Activated CD4-positive, alpha-beta T cell treated with anti-CD3 and anti-CD28 coated beads, Interleukin-2, amount 10 ng/mL, durations not matched to agents 7 days and 5 days (primary cell): ENCODE measurements at regions not wholly inside any gene's neighbourhood (a gene's known extent, or its start where the extent isn't known, plus 50 kb on each side); places are given as distances from the start of the nearest gene placed in this dataset.

Experiments used
- CTCF ChIA-PET: fragments of 350-600 bp; sonication (Branson Sonifier 250); formaldehyde crosslinking; loops from one replicate; lab custom pipeline; 2021; ENCODE audit warnings: antibody characterized with exemption; lab: Charles Lee
- POLR2A ChIA-PET: fragments of 350-600 bp; sonication (Branson Sonifier 250); formaldehyde crosslinking; loops from one replicate; lab custom pipeline; 2021; ENCODE audit warnings: antibody characterized with exemption; lab: Charles Lee
- DNase-seq: peaks from one replicate; pipeline ENCODE4 v3.0.0-alpha.2; 2020
- H3K27ac Mint-ChIP-seq: one replicate; pipeline ENCODE4 v1.8.0; 2021; ENCODE audit warnings: mild to moderate bottlenecking, moderate library complexity, mixed read lengths
- H3K27me3 Mint-ChIP-seq: one replicate; pipeline ENCODE4 v1.8.0; 2021; ENCODE audit warnings: mixed read lengths
- H3K36me3 Mint-ChIP-seq: one replicate; pipeline ENCODE4 v1.8.0; 2021; ENCODE audit warnings: low read depth, mixed read lengths
- H3K4me1 Mint-ChIP-seq: one replicate; pipeline ENCODE4 v1.8.0; 2021; ENCODE audit warnings: mixed read lengths
- H3K4me3 Mint-ChIP-seq: one replicate; pipeline ENCODE4 v1.8.0; 2021; ENCODE audit warnings: mild to moderate bottlenecking, moderate library complexity, mixed read lengths
- H3K9me3 Mint-ChIP-seq: one replicate; pipeline ENCODE4 v1.8.0; 2021; ENCODE audit warnings: mixed read lengths

DNA sequence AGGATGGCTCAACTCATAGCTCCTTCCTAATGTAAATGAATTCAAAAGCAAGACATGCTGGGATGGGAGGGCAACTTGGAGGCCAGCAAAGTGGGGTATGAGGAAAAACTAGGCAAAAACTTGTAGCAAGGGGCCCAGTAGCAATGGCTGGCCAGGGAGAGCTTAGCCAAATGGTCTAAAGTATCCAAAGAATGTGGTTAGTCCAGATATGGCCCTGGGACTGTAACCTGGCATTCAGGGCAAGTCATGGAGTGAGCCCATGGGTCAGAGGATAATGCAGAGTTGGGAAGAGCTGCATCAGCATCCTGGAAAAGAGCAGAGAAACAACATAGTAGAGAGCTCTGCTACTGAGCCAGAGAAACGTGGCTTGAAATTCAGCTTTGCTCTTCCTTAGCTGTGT lies 191.7 kb downstream of the SUCLA2 start:
- Mint-ChIP-seq H3K27me3 (peaks cover 9% of the 10 kb centered on the region), H3K36me3 (no peaks in the 10 kb centered on the region), H3K4me3 (no peak overlapping the region), H3K27ac (no peak overlapping the region), H3K9me3 (no peaks in the 10 kb centered on the region), H3K4me1 (no peaks in the 10 kb centered on the region)
- POLR2A ChIA-PET: no interaction called here
- no peak for DNase-seq
- CTCF ChIA-PET: interaction anchor here (0.8 kb wide), 1 partner anchor 17 kb away, joined by 4 read pairs; no protein-coding TSS in a partner anchor

DNA sequence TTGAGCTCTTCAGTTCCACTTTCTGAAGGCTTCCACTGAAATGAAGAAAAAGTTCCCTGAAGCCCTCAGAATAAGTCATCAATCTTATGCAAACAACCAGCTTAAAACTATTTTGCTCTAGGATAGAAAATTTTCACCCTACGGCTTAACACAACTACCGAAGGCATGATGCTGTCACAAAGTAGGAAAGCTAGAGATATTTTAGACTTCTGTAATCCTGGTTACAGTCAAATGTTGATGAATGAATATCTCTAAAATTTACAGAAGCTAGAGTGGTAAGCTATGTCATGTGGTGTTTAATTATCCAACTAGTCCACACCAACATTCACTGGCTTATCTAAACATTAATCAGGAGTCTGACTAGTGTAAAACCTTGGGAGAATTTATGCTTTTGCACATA lies 197.9 kb downstream of the SUCLA2 start:
- H3K36me3 Mint-ChIP-seq: no peaks in the 10 kb centered on the region
- H3K27me3 Mint-ChIP-seq: peaks cover 3% of the 10 kb centered on the region
- no peak overlapping the region for H3K27ac Mint-ChIP-seq
- no peaks in the 10 kb centered on the region for H3K4me1 Mint-ChIP-seq
- ChIA-PET CTCF (no interaction called here), POLR2A (no interaction called here)
- H3K9me3 Mint-ChIP-seq: no peaks in the 10 kb centered on the region
- DNase-seq: no peak
- no peak overlapping the region for H3K4me3 Mint-ChIP-seq

DNA sequence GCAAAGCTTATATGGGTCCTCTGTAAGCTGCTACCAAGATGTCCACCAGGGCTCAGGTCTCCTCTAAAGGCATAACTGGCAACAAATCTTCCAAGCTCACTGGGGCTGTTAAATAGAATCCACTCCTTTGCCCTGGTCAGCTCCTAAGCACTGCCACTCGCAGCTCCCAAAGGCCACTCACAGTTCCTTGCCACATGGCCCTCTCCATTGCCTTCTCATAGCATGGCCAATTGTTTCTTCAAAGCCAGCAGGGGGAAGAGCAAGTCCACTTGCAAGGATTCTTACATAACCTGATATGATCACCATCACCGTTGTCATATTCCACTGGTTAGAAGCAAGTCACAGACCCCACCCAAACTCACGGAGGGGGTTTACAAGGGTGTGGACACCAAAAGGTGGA lies 199.5 kb downstream of the SUCLA2 start:
- ChIA-PET CTCF (interaction anchor here (1.5 kb wide), 1 partner anchor 293 kb away, joined by 4 read pairs; the partner anchor contains the start of gene MED4), POLR2A (no interaction called here)
- Mint-ChIP-seq H3K4me1 (no peaks in the 10 kb centered on the region), H3K27me3 (peaks cover 3% of the 10 kb centered on the region), H3K9me3 (no peaks in the 10 kb centered on the region), H3K36me3 (no peaks in the 10 kb centered on the region), H3K4me3 (no peak overlapping the region), H3K27ac (no peak overlapping the region)
- no peak for DNase-seq

DNA sequence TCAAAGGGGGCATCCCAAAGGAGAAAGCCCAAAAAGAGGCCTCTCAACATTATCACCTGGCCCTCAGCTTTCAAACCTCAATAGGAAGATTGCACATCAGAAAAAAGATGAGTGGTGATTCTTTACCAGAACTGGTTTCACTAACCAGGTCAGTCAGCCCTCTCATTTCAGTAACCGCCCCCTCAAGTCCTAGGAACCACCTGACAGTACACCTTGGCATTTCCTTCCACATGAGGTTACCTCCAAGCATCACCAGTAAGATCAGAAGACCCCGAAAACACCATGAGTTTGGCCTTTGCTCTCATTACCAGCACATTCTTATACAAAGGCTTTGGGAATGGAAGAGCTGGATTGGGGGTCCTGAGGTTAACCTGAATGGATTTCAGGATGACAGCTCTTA lies 200.5 kb downstream of the SUCLA2 start:
- DNase-seq: no peak
- no peak overlapping the region for H3K4me3 Mint-ChIP-seq
- no peaks in the 10 kb centered on the region for H3K4me1 Mint-ChIP-seq
- no peaks in the 10 kb centered on the region for H3K36me3 Mint-ChIP-seq
- no peaks in the 10 kb centered on the region for H3K9me3 Mint-ChIP-seq
- ChIA-PET CTCF (interaction anchor here (1.5 kb wide), 1 partner anchor 294 kb away, joined by 4 read pairs; the partner anchor contains the start of gene MED4), POLR2A (no interaction called here)
- peaks cover 2% of the 10 kb centered on the region for H3K27me3 Mint-ChIP-seq
- no peak overlapping the region for H3K27ac Mint-ChIP-seq

DNA sequence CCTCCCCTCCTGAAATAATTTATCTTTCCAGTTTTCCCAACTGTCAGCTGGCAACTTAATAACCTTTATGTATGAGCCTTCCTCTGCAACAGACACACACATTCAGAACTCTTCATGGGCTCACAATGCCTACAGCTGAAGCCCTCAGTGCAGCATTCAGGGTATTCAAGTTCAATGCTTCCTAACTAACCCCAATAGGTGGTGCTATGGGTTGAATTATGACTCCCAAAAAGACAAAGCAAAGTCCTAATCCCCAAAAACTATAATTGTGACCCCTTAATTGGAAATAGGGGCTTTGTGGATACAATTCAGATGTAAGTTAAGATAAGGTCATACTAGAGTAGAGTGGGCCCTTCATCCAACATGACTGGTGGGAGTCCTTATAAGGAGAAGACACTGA lies 202.2 kb downstream of the SUCLA2 start:
- no peaks in the 10 kb centered on the region for H3K27me3 Mint-ChIP-seq

DNA sequence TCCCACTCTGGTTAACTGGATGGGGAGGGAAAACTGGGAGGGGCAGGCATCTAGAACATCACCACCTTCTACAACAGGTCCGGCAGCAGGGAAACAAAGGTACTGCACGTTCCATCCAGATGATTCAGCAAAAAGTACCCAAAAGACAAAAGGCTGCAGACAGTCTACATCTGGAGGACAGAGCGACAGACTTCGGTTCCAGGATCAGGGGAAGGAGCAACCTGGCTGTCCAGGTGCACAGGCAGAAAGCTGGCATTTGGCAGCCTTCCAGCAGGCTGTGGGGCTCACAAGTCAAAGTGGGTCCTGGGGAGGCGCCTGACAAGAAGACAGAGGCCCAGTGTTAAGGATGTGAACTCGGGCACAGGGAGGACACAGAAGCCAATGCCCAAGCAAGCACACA lies 202.9 kb downstream of the SUCLA2 start:
- no peak for DNase-seq
- CTCF ChIA-PET: no interaction called here
- no peaks in the 10 kb centered on the region for H3K9me3 Mint-ChIP-seq

More for the DNA sequence above, 202.2 kb downstream of the SUCLA2 start:
- Mint-ChIP-seq H3K36me3 (no peaks in the 10 kb centered on the region), H3K4me3 (no peak overlapping the region), H3K4me1 (no peaks in the 10 kb centered on the region), H3K27ac (no peak overlapping the region), H3K9me3 (no peaks in the 10 kb centered on the region)
- ChIA-PET POLR2A (no interaction called here), CTCF (no interaction called here)
- no peak for DNase-seq

DNA sequence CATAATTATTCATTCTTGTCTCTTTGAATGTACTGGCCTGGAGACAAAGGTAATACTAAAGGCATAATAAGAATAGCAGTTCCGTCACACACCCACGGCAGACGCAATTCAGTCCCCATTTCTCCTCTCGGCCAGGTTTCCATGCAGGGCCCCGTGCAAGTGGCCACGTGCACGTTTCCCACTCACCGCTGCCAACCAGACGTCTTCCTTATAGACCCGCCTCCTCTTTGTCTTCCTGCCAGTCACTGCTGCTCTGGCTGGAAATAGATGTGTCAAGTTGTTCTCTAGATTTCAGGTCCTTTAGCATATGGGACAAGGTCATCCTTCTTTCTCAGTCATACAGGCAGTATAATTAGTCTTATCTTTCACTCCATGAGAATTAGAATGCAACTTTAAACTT lies 204.3 kb downstream of the SUCLA2 start:
- Mint-ChIP-seq H3K4me1 (no peaks in the 10 kb centered on the region), H3K4me3 (no peak overlapping the region), H3K36me3 (no peaks in the 10 kb centered on the region), H3K27ac (no peak overlapping the region), H3K9me3 (peaks cover 4% of the 10 kb centered on the region), H3K27me3 (peaks cover 2% of the 10 kb centered on the region)
- ChIA-PET CTCF (no interaction called here), POLR2A (no interaction called here)
- no peak for DNase-seq

More for the DNA sequence above, 202.9 kb downstream of the SUCLA2 start:
- no peak overlapping the region for H3K27ac Mint-ChIP-seq
- H3K4me3 Mint-ChIP-seq: no peak overlapping the region
- POLR2A ChIA-PET: no interaction called here
- H3K27me3 Mint-ChIP-seq: peaks cover under 1% of the 10 kb centered on the region
- no peaks in the 10 kb centered on the region for H3K4me1 Mint-ChIP-seq
- no peaks in the 10 kb centered on the region for H3K36me3 Mint-ChIP-seq

DNA sequence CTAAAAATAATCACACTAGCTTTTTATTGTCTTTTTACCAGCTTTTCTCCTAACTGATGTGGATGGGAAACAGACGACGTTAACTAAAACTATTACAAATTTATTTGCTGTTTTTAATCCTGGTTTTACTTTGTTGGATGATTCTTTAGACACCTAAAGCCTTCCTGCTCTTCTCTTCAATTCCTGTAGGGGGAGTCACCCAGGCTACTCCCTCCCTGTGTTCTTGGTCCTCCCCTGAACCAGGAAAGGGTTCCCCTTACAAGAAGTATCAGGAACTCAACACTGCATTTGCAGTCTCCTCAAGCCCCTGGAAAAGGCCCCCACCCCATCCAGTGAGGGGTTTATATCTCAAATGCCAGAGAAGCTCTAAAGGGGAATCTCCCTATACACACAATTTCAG lies 206.1 kb downstream of the SUCLA2 start:
- H3K4me1 Mint-ChIP-seq: no peaks in the 10 kb centered on the region
- POLR2A ChIA-PET: no interaction called here
- peaks cover 2% of the 10 kb centered on the region for H3K27me3 Mint-ChIP-seq
- CTCF ChIA-PET: no interaction called here
- no peak overlapping the region for H3K27ac Mint-ChIP-seq
- peaks cover 19% of the 10 kb centered on the region for H3K9me3 Mint-ChIP-seq
- no peak overlapping the region for H3K4me3 Mint-ChIP-seq
- no peaks in the 10 kb centered on the region for H3K36me3 Mint-ChIP-seq
- DNase-seq: no peak

DNA sequence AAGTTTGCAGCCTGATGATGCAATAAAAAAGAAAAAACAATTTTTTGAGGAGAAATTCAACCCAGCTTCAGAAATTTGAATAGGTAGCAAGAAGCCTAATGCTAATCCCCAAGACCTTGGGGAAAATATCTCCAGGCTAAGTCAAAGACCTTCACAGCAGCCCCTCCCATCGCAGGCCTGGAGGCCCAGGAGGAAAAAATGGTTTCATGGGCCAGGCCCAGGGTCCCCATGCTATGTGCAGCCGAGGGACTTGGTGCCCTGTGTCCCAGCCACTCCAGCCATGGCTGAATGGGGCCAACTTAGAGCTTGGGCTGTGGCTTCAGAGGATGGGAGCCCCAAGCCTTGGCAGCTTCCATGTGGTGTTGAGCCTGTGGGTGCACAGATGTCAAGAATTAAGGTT lies 210.3 kb downstream of the SUCLA2 start:
- Mint-ChIP-seq H3K36me3 (no peaks in the 10 kb centered on the region), H3K4me1 (no peaks in the 10 kb centered on the region), H3K4me3 (no peak overlapping the region), H3K9me3 (peaks cover 19% of the 10 kb centered on the region), H3K27ac (no peak overlapping the region), H3K27me3 (peaks cover 2% of the 10 kb centered on the region)
- no peak for DNase-seq
- ChIA-PET CTCF (no interaction called here), POLR2A (no interaction called here)

DNA sequence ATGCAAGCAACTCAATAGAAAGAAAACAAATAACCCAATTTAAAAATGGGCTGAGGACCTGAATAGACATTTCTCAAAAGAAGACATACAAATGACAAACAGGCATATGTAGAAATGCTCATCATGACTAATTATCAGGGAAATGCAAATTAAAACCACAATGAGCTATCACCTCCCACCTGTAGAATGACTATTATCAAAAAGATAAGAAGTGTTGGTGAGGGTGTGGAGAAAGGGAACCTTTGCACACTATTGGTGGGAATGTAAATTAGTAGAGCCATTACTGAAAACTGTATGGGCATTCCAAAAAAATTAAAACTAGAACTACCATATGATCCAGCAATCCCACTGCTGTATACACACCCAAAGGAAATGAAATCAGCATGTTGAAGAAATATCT lies 212.2 kb downstream of the SUCLA2 start:
- ChIA-PET POLR2A (no interaction called here), CTCF (no interaction called here)
- H3K27me3 Mint-ChIP-seq: peaks cover 2% of the 10 kb centered on the region
- H3K9me3 Mint-ChIP-seq: peaks cover 19% of the 10 kb centered on the region
- no peaks in the 10 kb centered on the region for H3K36me3 Mint-ChIP-seq
- H3K27ac Mint-ChIP-seq: no peak overlapping the region
- no peak overlapping the region for H3K4me3 Mint-ChIP-seq
- H3K4me1 Mint-ChIP-seq: no peaks in the 10 kb centered on the region
- no peak for DNase-seq

DNA sequence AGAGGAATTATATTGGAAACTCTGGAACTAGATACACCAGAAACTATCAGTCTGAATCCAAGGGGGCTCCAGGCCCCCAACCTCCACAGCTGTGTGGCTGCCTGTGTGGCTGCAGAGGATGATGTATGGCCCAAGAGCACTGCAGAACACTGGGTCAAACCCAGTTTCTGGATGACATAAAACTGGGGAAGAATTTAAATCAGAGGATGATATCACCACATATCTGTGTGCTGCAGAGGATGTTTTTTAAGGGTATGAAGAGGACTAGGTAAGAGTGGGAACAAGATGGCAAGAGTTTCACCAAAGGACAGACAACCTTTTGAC lies 226.4 kb downstream of the SUCLA2 start:
- DNase-seq: no peak
- CTCF ChIA-PET: no interaction called here
- Mint-ChIP-seq H3K4me3 (no peak overlapping the region), H3K4me1 (no peaks in the 10 kb centered on the region), H3K9me3 (no peaks in the 10 kb centered on the region), H3K27me3 (peaks cover 11% of the 10 kb centered on the region), H3K36me3 (no peaks in the 10 kb centered on the region), H3K27ac (no peak overlapping the region)
- POLR2A ChIA-PET: no interaction called here

DNA sequence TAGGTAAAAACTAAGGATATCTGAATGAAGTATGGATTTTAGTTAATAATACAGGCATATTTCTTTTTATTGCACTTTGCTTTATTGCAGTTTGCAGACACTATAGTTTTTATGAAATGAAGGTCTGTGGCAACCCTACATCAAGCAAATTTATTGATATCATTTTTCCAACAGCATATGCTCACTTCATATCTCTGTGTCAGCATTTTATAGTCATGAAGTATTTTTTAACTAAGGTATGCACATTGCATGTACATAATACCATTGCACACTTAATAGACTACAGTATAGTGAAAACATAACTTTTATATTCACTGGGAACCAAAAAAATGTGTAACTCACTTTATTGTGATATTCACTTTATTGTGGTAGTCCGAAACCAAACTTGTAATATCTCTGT lies 236.3 kb downstream of the SUCLA2 start:
- POLR2A ChIA-PET: no interaction called here
- Mint-ChIP-seq H3K27me3 (peaks cover 6% of the 10 kb centered on the region), H3K4me1 (no peaks in the 10 kb centered on the region), H3K9me3 (peaks cover 3% of the 10 kb centered on the region), H3K36me3 (no peaks in the 10 kb centered on the region), H3K27ac (no peak overlapping the region), H3K4me3 (no peak overlapping the region)
- CTCF ChIA-PET: no interaction called here
- DNase-seq: no peak

DNA sequence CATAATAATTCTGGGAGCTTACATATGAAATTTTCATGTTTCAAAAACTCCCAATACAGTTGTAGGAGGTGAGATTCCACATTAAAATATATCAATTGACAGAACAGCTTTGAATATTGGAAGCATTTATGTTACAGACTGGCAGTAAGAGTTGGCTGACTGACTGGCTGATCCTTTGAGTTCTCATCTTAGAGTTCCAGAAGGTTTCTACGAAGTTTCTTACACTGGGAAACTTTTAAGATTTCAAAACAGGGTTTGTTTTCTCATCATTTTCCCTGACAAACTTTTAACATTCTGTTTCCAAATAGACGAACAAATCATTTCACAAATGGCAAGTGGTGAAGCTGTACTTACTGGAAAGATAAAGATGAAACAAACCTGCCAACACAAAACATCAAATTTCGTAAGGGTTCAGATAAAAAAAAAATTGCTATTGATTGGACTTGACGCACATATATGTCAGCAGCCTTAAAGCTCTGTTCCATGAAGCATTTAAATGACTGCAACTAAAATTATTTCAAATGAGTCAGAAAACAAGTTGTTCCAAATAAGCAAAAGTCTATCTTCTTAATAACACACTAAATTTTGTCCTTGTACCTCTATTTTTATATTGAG lies 243.5 kb downstream of the SUCLA2 start:
- H3K36me3 Mint-ChIP-seq: no peaks in the 10 kb centered on the region

DNA sequence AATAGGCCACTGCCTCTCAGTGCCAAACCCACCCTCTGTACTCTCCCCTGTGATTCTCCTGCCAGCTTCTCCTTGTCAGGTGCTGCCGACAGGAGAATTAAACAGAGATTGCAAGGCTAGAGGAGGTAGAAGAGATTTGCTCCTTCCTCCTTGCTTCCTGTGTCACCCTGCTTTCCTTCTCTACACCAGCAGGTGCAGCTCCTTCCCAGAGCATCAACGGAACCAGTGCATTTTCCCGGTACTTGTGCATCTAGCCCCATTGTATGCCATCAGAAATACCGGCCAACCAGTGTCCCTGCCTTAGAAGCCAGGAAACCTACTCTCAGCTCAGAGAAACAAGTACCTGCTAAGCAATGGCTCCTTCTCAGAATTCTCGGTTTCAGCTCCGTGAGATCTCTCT lies 253.2 kb downstream of the SUCLA2 start:
- ChIA-PET CTCF (no interaction called here), POLR2A (interaction anchor here (0.6 kb wide), 1 partner anchor 91 kb away, joined by 4 read pairs; no protein-coding TSS in a partner anchor)
- Mint-ChIP-seq H3K36me3 (no peaks in the 10 kb centered on the region), H3K4me1 (no peaks in the 10 kb centered on the region), H3K27ac (no peak overlapping the region), H3K27me3 (no peaks in the 10 kb centered on the region), H3K4me3 (no peak overlapping the region), H3K9me3 (no peaks in the 10 kb centered on the region)
- no peak for DNase-seq

More for the DNA sequence above, 243.5 kb downstream of the SUCLA2 start:
- H3K4me3 Mint-ChIP-seq: no peak overlapping the region
- no peak for DNase-seq
- CTCF ChIA-PET: no interaction called here
- POLR2A ChIA-PET: no interaction called here
- H3K4me1 Mint-ChIP-seq: no peaks in the 10 kb centered on the region
- H3K27me3 Mint-ChIP-seq: peaks cover 9% of the 10 kb centered on the region
- H3K9me3 Mint-ChIP-seq: no peaks in the 10 kb centered on the region
- H3K27ac Mint-ChIP-seq: no peak overlapping the region
